ENCODE measurements at regions not wholly inside any gene's neighbourhood (a gene's known extent, or its start where the extent isn't known, plus 50 kb on each side); places are given as distances from the start of the nearest gene placed in this dataset.

DNA sequence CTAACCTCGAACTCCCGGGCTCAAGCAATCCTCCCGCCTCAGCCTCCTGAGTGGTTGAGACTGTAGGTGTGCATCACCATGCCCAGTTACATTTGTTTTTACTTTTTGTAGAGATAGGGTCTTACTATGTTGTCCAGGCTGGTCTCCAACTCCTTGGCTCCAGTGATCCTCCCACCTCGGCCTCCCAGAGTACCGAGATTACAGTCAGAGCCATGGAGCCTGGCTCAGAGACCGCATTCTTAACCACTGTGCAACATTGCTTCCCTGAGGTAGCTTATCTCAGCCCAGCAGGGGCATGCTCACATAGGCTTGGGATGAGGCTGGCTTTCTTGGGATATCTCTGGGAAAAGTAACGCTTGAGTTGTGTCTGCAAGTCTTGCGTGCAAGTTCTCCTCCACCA is 99.7 kb downstream of the SPRY4 start:
- TF ChIP-seq, protein P1, sequence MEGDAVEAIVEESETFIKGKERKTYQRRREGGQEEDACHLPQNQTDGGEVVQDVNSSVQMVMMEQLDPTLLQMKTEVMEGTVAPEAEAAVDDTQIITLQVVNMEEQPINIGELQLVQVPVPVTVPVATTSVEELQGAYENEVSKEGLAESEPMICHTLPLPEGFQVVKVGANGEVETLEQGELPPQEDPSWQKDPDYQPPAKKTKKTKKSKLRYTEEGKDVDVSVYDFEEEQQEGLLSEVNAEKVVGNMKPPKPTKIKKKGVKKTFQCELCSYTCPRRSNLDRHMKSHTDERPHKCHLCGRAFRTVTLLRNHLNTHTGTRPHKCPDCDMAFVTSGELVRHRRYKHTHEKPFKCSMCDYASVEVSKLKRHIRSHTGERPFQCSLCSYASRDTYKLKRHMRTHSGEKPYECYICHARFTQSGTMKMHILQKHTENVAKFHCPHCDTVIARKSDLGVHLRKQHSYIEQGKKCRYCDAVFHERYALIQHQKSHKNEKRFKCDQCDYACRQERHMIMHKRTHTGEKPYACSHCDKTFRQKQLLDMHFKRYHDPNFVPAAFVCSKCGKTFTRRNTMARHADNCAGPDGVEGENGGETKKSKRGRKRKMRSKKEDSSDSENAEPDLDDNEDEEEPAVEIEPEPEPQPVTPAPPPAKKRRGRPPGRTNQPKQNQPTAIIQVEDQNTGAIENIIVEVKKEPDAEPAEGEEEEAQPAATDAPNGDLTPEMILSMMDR (IDR thresholded peaks at IDR 0.05): no peak
- TF ChIP-seq POLR2A (IDR thresholded peaks at IDR 0.05) (no peak), POLR2AphosphoS5 (IDR thresholded peaks at IDR 0.05) (no peak), EP300 (IDR thresholded peaks at IDR 0.05) (no peak)

Data from stomach (tissue), 4 donors.